ENCODE measurements at regions not wholly inside any gene's neighbourhood (a gene's known extent, or its start where the extent isn't known, plus 50 kb on each side); places are given as distances from the start of the nearest gene placed in this dataset.
"Not testable (repeated sequence)": the region's sequence is repeated elsewhere in the genome, so short reads cannot be mapped to it uniquely, and the experiment has no call there.

- not testable (repeated sequence) for TF ChIP-seq CTCF, POLR2A (IDR thresholded peaks at IDR 0.05)
These were observed 194.9 kb downstream of the TPBG start for GRCh38 chr6:82558531-82558930.

All from right lobe of liver (tissue), 4 donors.